ENCODE measurements at regions not wholly inside any gene's neighbourhood (a gene's known extent, or its start where the extent isn't known, plus 50 kb on each side); places are given as distances from the start of the nearest gene placed in this dataset.

- TF ChIP-seq HNRNPLL (IDR thresholded peaks at IDR 0.05; ENCODE audit: low read depth, low read length, poor library complexity, severe bottlenecking) = no peak
- TF ChIP-seq RAD21 (CRISPR knock-in tag; conservative IDR thresholded peaks at IDR 0.05 in 1 of 2, IDR thresholded peaks at IDR 0.05 in 1 of 2) = no peak
Observed at GRCh38 chr11:92409956-92410355, 185.3 kb downstream of the FAT3 start (continued).

- no peak overlapping the region for H3K4me2 ChIP-seq (ENCODE audit: insufficient read depth, low read length)
- H3K9ac ChIP-seq (ENCODE audit: insufficient read depth in 1 of 2, low read depth in 2 of 2, low read length in 2 of 2) = no peak overlapping the region
- ChIA-PET POLR2A (interaction anchor here (0.6 kb wide), 1 partner anchor 284 kb away, joined by 3 read pairs; no protein-coding TSS in a partner anchor), CTCF (ENCODE audit: low intra/inter-chr PET ratio) (no interaction called here)
- no peak overlapping the region for H2AFZ ChIP-seq (ENCODE audit: low read depth, low read length)
- H3K27me3 ChIP-seq (ENCODE audit: control insufficient read depth in 2 of 2, insufficient read depth in 2 of 2, low read length in 2 of 2) = no peaks in the 10 kb centered on the region
- intact Hi-C loops (cut with micrococcal nuclease) = no loop called here
- H3K36me3 ChIP-seq (ENCODE audit: control insufficient read depth, insufficient read depth, low read length) = no peaks in the 10 kb centered on the region
- in situ Hi-C loops (cut with MboI) = no loop called here
- TF ChIP-seq, protein P1, sequence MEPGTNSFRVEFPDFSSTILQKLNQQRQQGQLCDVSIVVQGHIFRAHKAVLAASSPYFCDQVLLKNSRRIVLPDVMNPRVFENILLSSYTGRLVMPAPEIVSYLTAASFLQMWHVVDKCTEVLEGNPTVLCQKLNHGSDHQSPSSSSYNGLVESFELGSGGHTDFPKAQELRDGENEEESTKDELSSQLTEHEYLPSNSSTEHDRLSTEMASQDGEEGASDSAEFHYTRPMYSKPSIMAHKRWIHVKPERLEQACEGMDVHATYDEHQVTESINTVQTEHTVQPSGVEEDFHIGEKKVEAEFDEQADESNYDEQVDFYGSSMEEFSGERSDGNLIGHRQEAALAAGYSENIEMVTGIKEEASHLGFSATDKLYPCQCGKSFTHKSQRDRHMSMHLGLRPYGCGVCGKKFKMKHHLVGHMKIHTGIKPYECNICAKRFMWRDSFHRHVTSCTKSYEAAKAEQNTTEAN (CRISPR knock-in tag; IDR thresholded peaks at IDR 0.05) = no peak
- TF ChIP-seq SMARCA4 (IDR thresholded peaks at IDR 0.05) = no peak
- no peak for TF ChIP-seq MED1 (CRISPR knock-in tag; IDR thresholded peaks at IDR 0.05; ENCODE audit: borderline replicate concordance)
- no peak for TF ChIP-seq HEY1 (CRISPR knock-in tag; IDR thresholded peaks at IDR 0.05; ENCODE audit: borderline replicate concordance)
- TF ChIP-seq TSC22D4 (tag; IDR thresholded peaks at IDR 0.05) = no peak
- TF ChIP-seq, protein P2, sequence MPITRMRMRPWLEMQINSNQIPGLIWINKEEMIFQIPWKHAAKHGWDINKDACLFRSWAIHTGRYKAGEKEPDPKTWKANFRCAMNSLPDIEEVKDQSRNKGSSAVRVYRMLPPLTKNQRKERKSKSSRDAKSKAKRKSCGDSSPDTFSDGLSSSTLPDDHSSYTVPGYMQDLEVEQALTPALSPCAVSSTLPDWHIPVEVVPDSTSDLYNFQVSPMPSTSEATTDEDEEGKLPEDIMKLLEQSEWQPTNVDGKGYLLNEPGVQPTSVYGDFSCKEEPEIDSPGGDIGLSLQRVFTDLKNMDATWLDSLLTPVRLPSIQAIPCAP (CRISPR knock-in tag; IDR thresholded peaks at IDR 0.05; ENCODE audit: borderline replicate concordance) = no peak
- no peak for TF ChIP-seq CEBPG (CRISPR knock-in tag; IDR thresholded peaks at IDR 0.05)
- TF ChIP-seq CEBPG (tag; conservative IDR thresholded peaks at IDR 0.05 in 1 of 2, IDR thresholded peaks at IDR 0.05 in 1 of 2) = no peak
- no peak for TF ChIP-seq POLR2B (IDR thresholded peaks at IDR 0.05; ENCODE audit: low read depth, partially characterized antibody)
- no peak for TF ChIP-seq MTA2 (IDR thresholded peaks at IDR 0.05; ENCODE audit: low read depth)
- TF ChIP-seq ETS1 (conservative IDR thresholded peaks at IDR 0.05; ENCODE audit: control insufficient read depth, low read depth, low read length) = no peak
- no peak for TF ChIP-seq HOXB6 (CRISPR knock-in tag; IDR thresholded peaks at IDR 0.05; ENCODE audit: borderline replicate concordance)
- TF ChIP-seq MCM3 (IDR thresholded peaks at IDR 0.05) = no peak
- H4K20me1 ChIP-seq (replicated peaks; ENCODE audit: control insufficient read depth, insufficient read depth, low read length) = no peaks in the 10 kb centered on the region
- H3K27ac ChIP-seq (ENCODE audit: extremely low read depth, low read depth, low read length) = no peak overlapping the region
- no peaks in the 10 kb centered on the region for H3K79me2 ChIP-seq (ENCODE audit: control insufficient read depth, insufficient read depth, low read length)
- no peaks in the 10 kb centered on the region for H3K4me1 ChIP-seq (replicated peaks in 1 of 2; ENCODE audit: control insufficient read depth in 2 of 2, insufficient read depth in 2 of 2, low read length in 2 of 2)
- WGBS (ENCODE audit: insufficient coverage, low coverage, missing lambda C conversion rate) = 12% methylated on average over 1 of the region's 1 CpG
- no peaks in the 10 kb centered on the region for H3K9me1 ChIP-seq (ENCODE audit: control insufficient read depth, insufficient read depth, low read length)
- H3K4me3 ChIP-seq = no peak overlapping the region
- no peak for FAIRE-seq
- no peaks in the 10 kb centered on the region; the same call in 1 of the 2 replicates for H3K9me3 ChIP-seq (replicated peaks; ENCODE audit: control insufficient read depth, insufficient read depth, low read depth, low read length)
- BruUV-seq (replicated peaks) = no TSS peak
- no peak for ATAC-seq
- DNase-seq (ENCODE audit: extremely low read depth in 1 of 4, low spot score in 3 of 4) = no peak
Observed at GRCh38 chr11:92410526-92410925, 185.9 kb downstream of the FAT3 start.

All from K562 (cell line).